Body of pancreas (tissue), 4 donors: ENCODE measurements at regions not wholly inside any gene's neighbourhood (a gene's known extent, or its start where the extent isn't known, plus 50 kb on each side); places are given as distances from the start of the nearest gene placed in this dataset.

Source experiments
- CTCF ChIP-seq, 7 experiments: fragments of 450-650 bp in 4 of 7; fragments of 200-600 bp in 3 of 7; sonication (generic) in 3 of 7; IDR thresholded peaks; one replicate each; pipeline ENCODE4 v1.5.1; 2016 to 2019; ENCODE audit warnings: antibody characterized with exemption in 7 of 7
- POLR2A ChIP-seq, 3 donors: fragments of 450-650 bp; IDR thresholded peaks; one replicate each; pipeline ENCODE4 v1.6.1; 2016; ENCODE audit warnings: antibody characterized with exemption in 3 of 3, mild to moderate bottlenecking in 2 of 3

- TF ChIP-seq CTCF (IDR thresholded peaks at IDR 0.05) (no peak), POLR2A (IDR thresholded peaks at IDR 0.05) (no peak)
Measured at GRCh38 chr6:82823361-82823760, 242.3 kb downstream of the UBE3D start.
